Right hindlimb (tissue), 1 donor: ENCODE measurements at regions not wholly inside any gene's neighbourhood (a gene's known extent, or its start where the extent isn't known, plus 50 kb on each side); places are given as distances from the start of the nearest gene placed in this dataset.

Experiments used
- DNase-seq: peaks from one replicate; pipeline ENCODE4 v3.0.0-alpha.2; 2018

- no peak for DNase-seq
Measured at GRCh38 chr7:41830271-41830670, 127.4 kb upstream of the INHBA start.

GRCh38 chr7:41828911-41829310 is 126.0 kb upstream of the INHBA start:
- no peak for DNase-seq

GRCh38 chr7:41826641-41827040 is 123.8 kb upstream of the INHBA start:
- DNase-seq = no peak

GRCh38 chr7:41825927-41826480 is 123.1 kb upstream of the INHBA start:
- DNase-seq = no peak

GRCh38 chr7:41824284-41824683 is 121.4 kb upstream of the INHBA start:
- no peak for DNase-seq

- DNase-seq = no peak
Measured at GRCh38 chr7:41822259-41822817, 119.4 kb upstream of the INHBA start.

- DNase-seq = no peak
Measured at GRCh38 chr7:41821521-41822213, 118.8 kb upstream of the INHBA start.

- no peak for DNase-seq
Measured at GRCh38 chr7:41820111-41820671, 117.3 kb upstream of the INHBA start.

GRCh38 chr7:41819645-41820044 is 116.8 kb upstream of the INHBA start:
- no peak for DNase-seq

GRCh38 chr7:41818765-41819398 is 116.0 kb upstream of the INHBA start:
- no peak for DNase-seq

GRCh38 chr7:41817386-41817785 is 114.5 kb upstream of the INHBA start:
- DNase-seq = no peak

GRCh38 chr7:41816111-41816510 is 113.2 kb upstream of the INHBA start:
- DNase-seq = no peak

GRCh38 chr7:41814888-41815287 is 112.0 kb upstream of the INHBA start:
- DNase-seq = no peak

GRCh38 chr7:41813286-41813685 is 110.4 kb upstream of the INHBA start:
- no peak for DNase-seq

- DNase-seq = no peak
Measured at GRCh38 chr7:41811941-41812340, 109.1 kb upstream of the INHBA start.

GRCh38 chr7:41809940-41810576 is 107.2 kb upstream of the INHBA start:
- DNase-seq = no peak

GRCh38 chr7:41809529-41809939 is 106.6 kb upstream of the INHBA start:
- no peak for DNase-seq

- DNase-seq = no peak
Measured at GRCh38 chr7:41809116-41809515, 106.2 kb upstream of the INHBA start.

- no peak for DNase-seq
Measured at GRCh38 chr7:41808541-41808940, 105.7 kb upstream of the INHBA start.

- no peak for DNase-seq
Measured at GRCh38 chr7:41803569-41803968, 100.7 kb upstream of the INHBA start.

- no peak for DNase-seq
Measured at GRCh38 chr7:41796331-41796730, 93.4 kb upstream of the INHBA start.

GRCh38 chr7:41795276-41795833 is 92.5 kb upstream of the INHBA start:
- DNase-seq = no peak

- DNase-seq = no peak
Measured at GRCh38 chr7:41793556-41793955, 90.7 kb upstream of the INHBA start.
